KOPT-K1 (cell line): ENCODE measurements at regions not wholly inside any gene's neighbourhood (a gene's known extent, or its start where the extent isn't known, plus 50 kb on each side); places are given as distances from the start of the nearest gene placed in this dataset.

Experiments used
- H3K27ac ChIP-seq: fragments of 200-600 bp; sonication (generic); 2 replicates; pipeline ENCODE4 v1.5.1; 2016; ENCODE audit warnings: antibody characterized with exemption, mild to moderate bottlenecking, low read depth, low read length; ENCODE audit not compliant: poor library complexity, severe bottlenecking
- H3K36me3 ChIP-seq: fragments of 200-600 bp; sonication (generic); 2 replicates; pipeline ENCODE4 v1.5.1; 2017; ENCODE audit warnings: antibody characterized with exemption, mild to moderate bottlenecking, low read length, moderate library complexity; ENCODE audit not compliant: insufficient read depth
- H3K9me3 ChIP-seq: fragments of 200-600 bp; sonication (generic); 2 replicates; pipeline ENCODE4 v1.5.1; 2017; ENCODE audit warnings: antibody characterized with exemption, low read length, mild to moderate bottlenecking; ENCODE audit not compliant: insufficient read depth, poor library complexity, severe bottlenecking

GRCh38 chr22:47944941-47945340, 1182.5 kb downstream of the TBC1D22A start:
- H3K9me3 ChIP-seq = no peaks in the 10 kb centered on the region
- H3K27ac ChIP-seq = no peak overlapping the region
- no peaks in the 10 kb centered on the region for H3K36me3 ChIP-seq

GRCh38 chr22:47943729-47944700, 1181.6 kb downstream of the TBC1D22A start:
- H3K36me3 ChIP-seq = no peaks in the 10 kb centered on the region
- no peak overlapping the region for H3K27ac ChIP-seq
- H3K9me3 ChIP-seq = no peaks in the 10 kb centered on the region

- no peak overlapping the region for H3K27ac ChIP-seq
- H3K9me3 ChIP-seq = peaks cover 5% of the 10 kb centered on the region
- no peaks in the 10 kb centered on the region for H3K36me3 ChIP-seq
Observed at GRCh38 chr22:47940211-47940610, 1177.8 kb downstream of the TBC1D22A start.

- no peak overlapping the region for H3K27ac ChIP-seq
- peaks cover 8% of the 10 kb centered on the region for H3K9me3 ChIP-seq
- no peaks in the 10 kb centered on the region for H3K36me3 ChIP-seq
Observed at GRCh38 chr22:47933891-47934290, 1171.4 kb downstream of the TBC1D22A start.

GRCh38 chr22:47933226-47933625, 1170.8 kb downstream of the TBC1D22A start:
- H3K27ac ChIP-seq = no peak overlapping the region
- H3K36me3 ChIP-seq = no peaks in the 10 kb centered on the region
- H3K9me3 ChIP-seq = peaks cover 8% of the 10 kb centered on the region

- Histone ChIP-seq H3K9me3 (peaks cover 10% of the 10 kb centered on the region), H3K36me3 (no peaks in the 10 kb centered on the region), H3K27ac (no peak overlapping the region)
Observed at GRCh38 chr22:47929646-47930185, 1167.3 kb downstream of the TBC1D22A start.

GRCh38 chr22:47929073-47929472, 1166.6 kb downstream of the TBC1D22A start:
- H3K27ac ChIP-seq = no peak overlapping the region
- H3K9me3 ChIP-seq = peaks cover 15% of the 10 kb centered on the region

GRCh38 chr22:47928631-47929030, 1166.2 kb downstream of the TBC1D22A start:
- no peaks in the 10 kb centered on the region for H3K36me3 ChIP-seq
- H3K27ac ChIP-seq = no peak overlapping the region
- peaks cover 19% of the 10 kb centered on the region for H3K9me3 ChIP-seq

More at GRCh38 chr22:47929073-47929472, 1166.6 kb downstream of the TBC1D22A start:
- no peaks in the 10 kb centered on the region for H3K36me3 ChIP-seq

GRCh38 chr22:47927648-47928210, 1165.3 kb downstream of the TBC1D22A start:
- H3K9me3 ChIP-seq = peaks cover 22% of the 10 kb centered on the region

GRCh38 chr22:47923011-47923427, 1160.6 kb downstream of the TBC1D22A start:
- Histone ChIP-seq H3K9me3 (peaks cover 24% of the 10 kb centered on the region), H3K27ac (no peak overlapping the region), H3K36me3 (no peaks in the 10 kb centered on the region)

More at GRCh38 chr22:47927648-47928210, 1165.3 kb downstream of the TBC1D22A start:
- Histone ChIP-seq H3K27ac (no peak overlapping the region), H3K36me3 (no peaks in the 10 kb centered on the region)

GRCh38 chr22:47921906-47922305, 1159.5 kb downstream of the TBC1D22A start:
- Histone ChIP-seq H3K36me3 (no peaks in the 10 kb centered on the region), H3K9me3 (peaks cover 24% of the 10 kb centered on the region), H3K27ac (no peak overlapping the region)

- Histone ChIP-seq H3K9me3 (peaks cover 24% of the 10 kb centered on the region), H3K27ac (no peak overlapping the region), H3K36me3 (no peaks in the 10 kb centered on the region)
Observed at GRCh38 chr22:47920380-47920959, 1158.0 kb downstream of the TBC1D22A start.

- peaks cover 19% of the 10 kb centered on the region for H3K9me3 ChIP-seq
- peak overlapping the region; percentile 71 for H3K27ac ChIP-seq
- H3K36me3 ChIP-seq = no peaks in the 10 kb centered on the region
Observed at GRCh38 chr22:47919893-47920292, 1157.4 kb downstream of the TBC1D22A start.

GRCh38 chr22:47919001-47919441, 1156.6 kb downstream of the TBC1D22A start:
- Histone ChIP-seq H3K36me3 (no peaks in the 10 kb centered on the region), H3K9me3 (peaks cover 12% of the 10 kb centered on the region), H3K27ac (peak overlapping the region; percentile 71)
